ENCODE measurements at regions not wholly inside any gene's neighbourhood (a gene's known extent, or its start where the extent isn't known, plus 50 kb on each side); places are given as distances from the start of the nearest gene placed in this dataset.

DNA sequence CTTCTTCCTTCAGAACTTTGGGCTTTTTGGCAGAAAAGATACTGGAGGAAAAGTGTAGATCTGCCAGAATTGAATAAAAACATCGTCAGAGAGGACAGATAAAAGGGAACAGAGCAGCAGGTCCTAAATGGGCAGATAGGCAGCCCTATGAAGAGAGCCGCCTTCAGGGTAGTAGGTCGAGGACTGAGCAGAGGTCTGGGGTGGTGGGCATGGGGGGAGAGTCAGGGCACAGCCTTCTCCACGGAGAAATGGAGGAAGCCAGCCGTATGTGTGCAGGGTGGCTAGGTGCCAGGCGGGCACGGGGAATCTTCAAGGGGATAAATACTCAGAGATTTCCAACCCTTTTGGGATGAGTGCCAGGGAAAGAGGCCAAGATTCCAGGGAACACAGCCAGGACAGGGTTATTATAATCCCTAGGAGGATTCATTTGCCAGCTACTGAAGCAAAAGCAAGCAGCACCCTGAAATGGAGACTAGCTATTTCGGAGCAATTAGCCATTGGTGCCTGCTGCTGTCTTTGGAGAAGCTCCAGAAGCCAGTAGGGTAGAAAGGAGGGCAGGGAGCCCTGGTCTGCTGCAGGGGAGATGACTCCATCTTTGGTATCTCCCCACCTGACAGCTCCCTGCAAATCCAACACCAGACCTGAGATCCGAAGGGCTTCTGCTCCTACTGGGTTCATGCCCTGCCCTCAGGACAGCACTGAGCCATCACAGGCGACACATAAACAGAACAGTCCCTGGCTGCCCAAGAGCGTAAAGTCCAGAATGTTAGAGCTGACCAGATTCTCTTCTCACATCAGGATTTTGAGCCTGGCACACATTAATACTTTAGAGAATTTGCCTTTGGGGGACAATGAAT, 174.5 kb upstream of the NTM start:
- no peak for DNase-seq (ENCODE audit: low spot score)
- TF ChIP-seq, protein P1, sequence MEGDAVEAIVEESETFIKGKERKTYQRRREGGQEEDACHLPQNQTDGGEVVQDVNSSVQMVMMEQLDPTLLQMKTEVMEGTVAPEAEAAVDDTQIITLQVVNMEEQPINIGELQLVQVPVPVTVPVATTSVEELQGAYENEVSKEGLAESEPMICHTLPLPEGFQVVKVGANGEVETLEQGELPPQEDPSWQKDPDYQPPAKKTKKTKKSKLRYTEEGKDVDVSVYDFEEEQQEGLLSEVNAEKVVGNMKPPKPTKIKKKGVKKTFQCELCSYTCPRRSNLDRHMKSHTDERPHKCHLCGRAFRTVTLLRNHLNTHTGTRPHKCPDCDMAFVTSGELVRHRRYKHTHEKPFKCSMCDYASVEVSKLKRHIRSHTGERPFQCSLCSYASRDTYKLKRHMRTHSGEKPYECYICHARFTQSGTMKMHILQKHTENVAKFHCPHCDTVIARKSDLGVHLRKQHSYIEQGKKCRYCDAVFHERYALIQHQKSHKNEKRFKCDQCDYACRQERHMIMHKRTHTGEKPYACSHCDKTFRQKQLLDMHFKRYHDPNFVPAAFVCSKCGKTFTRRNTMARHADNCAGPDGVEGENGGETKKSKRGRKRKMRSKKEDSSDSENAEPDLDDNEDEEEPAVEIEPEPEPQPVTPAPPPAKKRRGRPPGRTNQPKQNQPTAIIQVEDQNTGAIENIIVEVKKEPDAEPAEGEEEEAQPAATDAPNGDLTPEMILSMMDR (IDR thresholded peaks at IDR 0.05; ENCODE audit: extremely low read depth, missing control alignments), result no peak

GRCh38 chr11:131198161-131199014, 172.0 kb upstream of the NTM start:
- TF ChIP-seq, protein P1 (IDR thresholded peaks at IDR 0.05; ENCODE audit: extremely low read depth, missing control alignments), result no peak
- DNase-seq (ENCODE audit: low spot score), result no peak

DNA sequence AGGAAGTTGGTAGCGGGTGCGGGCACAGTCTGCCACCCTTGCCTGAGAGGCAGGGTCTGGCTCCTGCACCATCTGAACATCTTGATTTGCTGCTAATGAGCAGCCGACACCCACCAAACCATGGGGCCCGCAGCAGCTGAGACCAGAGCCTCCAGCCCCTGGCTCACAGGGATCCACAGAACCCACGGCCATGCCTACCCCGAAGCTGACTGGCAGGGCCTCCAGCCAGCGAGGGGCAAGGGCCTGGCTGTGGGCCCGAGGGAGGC, 171.5 kb upstream of the NTM start:
- TF ChIP-seq, protein P1 (IDR thresholded peaks at IDR 0.05; ENCODE audit: extremely low read depth, missing control alignments), result no peak
- DNase-seq (ENCODE audit: low spot score), result no peak

DNA sequence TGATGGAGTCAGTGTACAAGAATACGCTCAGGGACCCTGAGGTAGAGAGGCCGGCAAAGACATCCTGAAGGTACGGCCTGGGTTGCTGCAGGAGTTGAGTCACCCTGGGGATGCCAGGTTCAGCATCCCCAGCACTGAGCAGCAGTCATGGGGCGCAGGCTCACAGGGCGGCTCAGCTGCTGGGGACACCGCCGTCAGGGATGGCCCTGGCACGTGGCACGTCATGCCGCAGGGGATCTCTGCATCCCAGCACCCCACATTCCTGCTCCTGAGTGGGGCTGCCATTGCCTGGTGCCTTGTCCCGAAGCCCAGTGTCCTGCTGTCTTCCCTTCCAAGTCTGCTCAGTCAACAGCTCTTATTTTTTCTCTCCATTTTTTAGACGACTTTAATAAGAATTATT, 168.7 kb upstream of the NTM start:
- TF ChIP-seq, protein P1 (IDR thresholded peaks at IDR 0.05; ENCODE audit: extremely low read depth, missing control alignments), result no peak
- DNase-seq (ENCODE audit: low spot score), result no peak

DNA sequence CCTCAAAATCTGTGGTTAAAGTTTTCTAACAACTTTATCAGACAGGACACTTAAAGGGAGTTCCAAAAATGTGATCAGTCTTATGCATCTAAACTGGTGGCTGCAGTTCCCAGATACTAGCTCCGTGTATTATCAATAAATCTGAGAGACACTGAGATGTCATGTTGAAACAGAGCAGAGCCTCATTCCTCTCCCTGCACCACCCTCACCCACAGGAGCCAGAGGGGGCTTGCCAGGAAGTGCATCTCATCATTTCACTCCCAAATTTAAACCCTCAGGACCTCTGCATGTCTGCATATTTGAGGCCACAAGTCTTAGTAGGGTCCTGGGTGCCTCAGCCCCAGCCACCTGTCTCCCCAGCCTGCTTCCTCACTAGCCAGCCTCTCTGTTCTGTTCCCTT, 167.4 kb upstream of the NTM start:
- TF ChIP-seq, protein P1 (IDR thresholded peaks at IDR 0.05; ENCODE audit: extremely low read depth, missing control alignments), result no peak
- no peak for DNase-seq (ENCODE audit: low spot score)

DNA sequence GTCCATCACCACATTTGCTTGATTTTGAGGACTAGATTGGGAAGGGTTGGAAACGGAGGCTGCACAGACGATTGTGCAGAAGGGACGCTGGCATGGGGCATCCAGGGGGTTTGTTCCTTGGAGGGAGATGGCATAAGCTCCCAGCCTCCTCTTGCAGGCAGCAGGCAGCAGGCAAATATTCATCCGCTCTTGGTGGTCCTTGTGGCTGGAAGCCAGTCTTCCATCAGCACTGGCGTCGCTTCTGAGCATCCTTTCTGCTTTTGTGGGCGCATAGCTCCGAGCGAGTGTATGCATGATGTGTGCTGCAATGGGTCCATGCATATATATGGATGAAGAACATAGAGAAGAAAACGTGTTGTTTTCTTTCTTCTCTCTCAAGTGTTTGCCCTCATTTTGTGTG, 166.1 kb upstream of the NTM start:
- TF ChIP-seq, protein P1 (IDR thresholded peaks at IDR 0.05; ENCODE audit: extremely low read depth, missing control alignments), result no peak
- DNase-seq (ENCODE audit: low spot score), result no peak

DNA sequence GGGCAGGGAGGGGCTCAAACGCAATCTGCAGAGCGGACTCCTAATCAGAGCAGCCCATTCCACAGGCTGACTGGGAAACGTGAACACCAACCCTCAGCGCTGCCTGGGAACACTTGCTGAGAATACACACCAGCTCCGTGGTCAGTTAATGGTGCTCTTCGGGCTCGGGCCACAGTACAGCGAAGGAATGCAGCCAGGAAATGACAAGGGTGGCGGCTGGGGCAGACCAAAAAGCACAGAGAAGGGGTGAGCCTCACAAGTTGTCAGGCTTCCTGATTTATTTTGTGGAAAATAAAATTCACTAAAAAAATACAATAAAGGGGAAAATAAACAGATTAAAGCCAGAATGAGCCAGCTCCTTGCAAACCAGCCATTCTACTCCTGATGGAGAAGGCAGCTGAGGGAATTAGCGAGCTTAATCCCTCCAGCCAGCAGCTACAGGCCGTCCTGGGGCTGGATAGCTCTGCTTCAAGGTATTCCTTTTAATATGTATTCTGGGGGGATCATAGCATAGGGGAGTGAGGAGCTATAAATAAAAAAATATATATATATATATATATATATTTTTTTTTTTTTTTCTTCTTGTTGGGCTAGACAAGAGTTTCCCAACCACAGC, 165.5 kb upstream of the NTM start:
- DNase-seq (ENCODE audit: low spot score), result no peak
- TF ChIP-seq, protein P1 (IDR thresholded peaks at IDR 0.05; ENCODE audit: extremely low read depth, missing control alignments), result no peak
